ENCODE measurements at regions not wholly inside any gene's neighbourhood (a gene's known extent, or its start where the extent isn't known, plus 50 kb on each side); places are given as distances from the start of the nearest gene placed in this dataset.

GRCh38 chr4:30264465-30264864, 455.7 kb upstream of the PCDH7 start:
- TF ChIP-seq CTCF (IDR thresholded peaks at IDR 0.05) (no peak), POLR2A (IDR thresholded peaks at IDR 0.05) (no peak)

Measured in tibial nerve (tissue), 3 donors.